Liver (tissue), 8 donors: ENCODE measurements at regions not wholly inside any gene's neighbourhood (a gene's known extent, or its start where the extent isn't known, plus 50 kb on each side); places are given as distances from the start of the nearest gene placed in this dataset.

Source experiments
- DNase-seq: peaks from one replicate; pipeline ENCODE4 v3.0.0-alpha.2; 2017; ENCODE audit warnings: low spot score
- H3K27ac ChIP-seq, 2 donors: one replicate each; pipeline ENCODE4 v1.7.0; 2013; ENCODE audit warnings: inconsistent platforms in 2 of 2, low read length in 2 of 2, control low read depth in 1 of 2, low read depth in 1 of 2, mild to moderate bottlenecking in 1 of 2
- H3K27me3 ChIP-seq, 4 donors: one replicate each; pipeline versions ENCODE4 v1.6.1 to v1.7.0; 2013; ENCODE audit warnings: low read length in 3 of 4, inconsistent platforms in 1 of 4, mild to moderate bottlenecking in 1 of 4, moderate library complexity in 1 of 4; ENCODE audit not compliant: control insufficient read depth in 4 of 4, insufficient read depth in 4 of 4
- H3K36me3 ChIP-seq, 4 donors: one replicate each; pipeline versions ENCODE4 v1.6.1 to v1.7.0; 2013; ENCODE audit warnings: low read length in 3 of 4, mild to moderate bottlenecking in 3 of 4, low read depth in 1 of 4, moderate library complexity in 1 of 4; ENCODE audit not compliant: control insufficient read depth in 4 of 4, insufficient read depth in 3 of 4
- H3K4me1 ChIP-seq, 4 donors: one replicate each; pipeline versions ENCODE4 v1.6.1 to v1.7.0; 2013; ENCODE audit warnings: low read length in 3 of 4, mild to moderate bottlenecking in 3 of 4, moderate library complexity in 1 of 4; ENCODE audit not compliant: control insufficient read depth in 4 of 4, insufficient read depth in 4 of 4
- H3K4me3 ChIP-seq, 3 donors: one replicate each; pipeline versions ENCODE4 v1.6.1 to v1.7.0; 2013; ENCODE audit warnings: low read length in 3 of 3, control low read depth in 1 of 3, low read depth in 1 of 3, mild to moderate bottlenecking in 1 of 3
- H3K9ac ChIP-seq, 2 donors: one replicate each; pipeline ENCODE4 v1.7.0; 2013; ENCODE audit warnings: low read length in 2 of 2, mild to moderate bottlenecking in 2 of 2, moderate library complexity in 2 of 2, control low read depth in 1 of 2, low read depth in 1 of 2
- H3K9me3 ChIP-seq, 4 donors: one replicate each; pipeline versions ENCODE4 v1.6.1 to v1.7.0; 2013; ENCODE audit warnings: low read length in 3 of 4; ENCODE audit not compliant: control insufficient read depth in 4 of 4
- CTCF ChIP-seq: fragments of 150-350 bp; IDR thresholded peaks from 2 replicates; pipeline ENCODE4 v1.5.1; 2017; ENCODE audit warnings: improper control_type of control experiment, low read depth, low read length; ENCODE audit not compliant: missing input control
- EGR1 ChIP-seq, 2 donors: IDR thresholded peaks; 2 replicates each; pipeline ENCODE4 v1.6.1; 2016 to 2018; ENCODE audit warnings: antibody characterized with exemption in 2 of 2, low read depth in 2 of 2
- FOXA1 ChIP-seq: IDR thresholded peaks from 2 replicates; pipeline ENCODE4 v1.6.1; 2016; ENCODE audit warnings: antibody characterized with exemption
- FOXA2 ChIP-seq: IDR thresholded peaks from 2 replicates; pipeline ENCODE4 v1.6.1; 2016; ENCODE audit warnings: antibody characterized with exemption
- GABPA ChIP-seq, 2 donors: IDR thresholded peaks in 1 of 2; conservative IDR thresholded peaks in 1 of 2; 2 replicates each; pipeline ENCODE4 v1.6.1; 2016; ENCODE audit warnings: antibody characterized with exemption in 2 of 2, mild to moderate bottlenecking in 1 of 2, moderate library complexity in 1 of 2
- HNF4A ChIP-seq, 2 donors: conservative IDR thresholded peaks; 2 replicates each; pipeline ENCODE4 v1.6.1; 2016; ENCODE audit warnings: antibody characterized with exemption in 2 of 2, mild to moderate bottlenecking in 2 of 2
- HNF4G ChIP-seq: IDR thresholded peaks from 2 replicates; pipeline ENCODE4 v1.6.1; 2016; ENCODE audit warnings: antibody characterized with exemption
- JUND ChIP-seq, 2 donors: IDR thresholded peaks; 2 replicates each; pipeline ENCODE4 v1.6.1; 2016; ENCODE audit warnings: antibody characterized with exemption in 2 of 2
- NR2F2 ChIP-seq: IDR thresholded peaks from 2 replicates; pipeline ENCODE4 v1.6.1; 2016; ENCODE audit warnings: antibody characterized with exemption
- RAD21 ChIP-seq, 2 donors: IDR thresholded peaks; 2 replicates each; pipeline ENCODE4 v1.6.1; 2016; ENCODE audit warnings: antibody characterized with exemption in 2 of 2, mild to moderate bottlenecking in 2 of 2
- RXRA ChIP-seq, 2 donors: IDR thresholded peaks; 2 replicates each; pipeline ENCODE4 v1.6.1; 2017 to 2018; ENCODE audit warnings: antibody characterized with exemption in 2 of 2, mild to moderate bottlenecking in 1 of 2
- SP1 ChIP-seq: IDR thresholded peaks from 2 replicates; pipeline ENCODE4 v1.6.1; 2018; ENCODE audit warnings: antibody characterized with exemption, mild to moderate bottlenecking
- TAF1 ChIP-seq: conservative IDR thresholded peaks from 2 replicates; pipeline ENCODE4 v1.6.1; 2016; ENCODE audit warnings: antibody characterized with exemption, mild to moderate bottlenecking
- YY1 ChIP-seq: IDR thresholded peaks from 2 replicates; pipeline ENCODE4 v1.6.1; 2016; ENCODE audit warnings: antibody characterized with exemption, mild to moderate bottlenecking
- ZBTB33 ChIP-seq: IDR thresholded peaks from 2 replicates; pipeline ENCODE4 v1.6.1; 2016; ENCODE audit warnings: antibody characterized with exemption
- WGBS: extraction: QIAGEN DNeasy Blood & Tissue Kit; methylation state at CpG from one replicate; pipeline ENCODE4 v1.1.7; 2013; 5-methylcytosine and 5-hydroxymethylcytosine counted together
- TF ChIP-seq, protein P1 (sequence below): IDR thresholded peaks from 2 replicates; pipeline ENCODE4 v1.6.1; 2016; ENCODE audit warnings: antibody characterized with exemption, mild to moderate bottlenecking
- TF ChIP-seq, protein P2 (sequence below): IDR thresholded peaks from 2 replicates; pipeline ENCODE4 v1.6.1; 2016; ENCODE audit warnings: antibody characterized with exemption
- TF ChIP-seq, protein P3 (sequence below): IDR thresholded peaks from 2 replicates; pipeline ENCODE4 v1.6.1; 2016; ENCODE audit warnings: antibody characterized with exemption
- donor health status: healthy.
- donor health status: healthy.
- donor health status: healthy.
- donor health status: healthy.
- donor health status: healthy.

DNA sequence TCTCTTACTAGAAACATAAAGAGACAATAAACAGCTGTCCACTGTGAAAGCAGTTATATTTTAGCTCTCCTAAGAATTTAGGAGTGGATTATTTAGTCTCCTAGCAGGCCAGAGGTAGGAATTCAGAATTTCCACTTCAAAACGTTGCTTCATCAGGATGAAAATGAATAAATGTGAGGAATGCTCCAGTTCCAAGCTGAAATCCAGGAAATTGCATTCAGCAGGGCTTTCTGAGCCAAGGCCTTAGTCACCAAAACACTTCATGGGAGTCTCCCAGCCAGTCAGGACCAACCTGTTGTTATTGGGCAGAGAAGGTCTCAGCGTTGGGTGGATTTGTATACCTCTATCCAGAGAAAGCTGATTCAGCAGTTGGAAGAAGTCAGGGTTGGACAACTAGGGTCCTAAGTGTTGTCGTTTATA lies 1040.3 kb downstream of the TLE1 start:
- Histone ChIP-seq H3K9ac (no peak overlapping the region), H3K27ac (no peak overlapping the region), H3K27me3 (no peaks in the 10 kb centered on the region), H3K36me3 (no peaks in the 10 kb centered on the region), H3K4me1 (no peaks in the 10 kb centered on the region), H3K9me3 (no peaks in the 10 kb centered on the region), H3K4me3 (no peak overlapping the region)
- no peak for DNase-seq
- TF ChIP-seq GABPA (IDR thresholded peaks at IDR 0.05 in 1 of 2, conservative IDR thresholded peaks at IDR 0.05 in 1 of 2) (no peak), JUND (IDR thresholded peaks at IDR 0.05) (peak in 1 of 2 donors; percentile 6)
- 61% methylated on average over 3 of the region's 3 CpGs for WGBS

GRCh38 chr9:80648336-80648735 lies 1041.0 kb downstream of the TLE1 start:
- H3K36me3 ChIP-seq: no peaks in the 10 kb centered on the region
- WGBS: 86% methylated on average over 1 of the region's 1 CpG
- H3K9ac ChIP-seq: no peak overlapping the region
- no peak for DNase-seq
- TF ChIP-seq, protein P1, sequence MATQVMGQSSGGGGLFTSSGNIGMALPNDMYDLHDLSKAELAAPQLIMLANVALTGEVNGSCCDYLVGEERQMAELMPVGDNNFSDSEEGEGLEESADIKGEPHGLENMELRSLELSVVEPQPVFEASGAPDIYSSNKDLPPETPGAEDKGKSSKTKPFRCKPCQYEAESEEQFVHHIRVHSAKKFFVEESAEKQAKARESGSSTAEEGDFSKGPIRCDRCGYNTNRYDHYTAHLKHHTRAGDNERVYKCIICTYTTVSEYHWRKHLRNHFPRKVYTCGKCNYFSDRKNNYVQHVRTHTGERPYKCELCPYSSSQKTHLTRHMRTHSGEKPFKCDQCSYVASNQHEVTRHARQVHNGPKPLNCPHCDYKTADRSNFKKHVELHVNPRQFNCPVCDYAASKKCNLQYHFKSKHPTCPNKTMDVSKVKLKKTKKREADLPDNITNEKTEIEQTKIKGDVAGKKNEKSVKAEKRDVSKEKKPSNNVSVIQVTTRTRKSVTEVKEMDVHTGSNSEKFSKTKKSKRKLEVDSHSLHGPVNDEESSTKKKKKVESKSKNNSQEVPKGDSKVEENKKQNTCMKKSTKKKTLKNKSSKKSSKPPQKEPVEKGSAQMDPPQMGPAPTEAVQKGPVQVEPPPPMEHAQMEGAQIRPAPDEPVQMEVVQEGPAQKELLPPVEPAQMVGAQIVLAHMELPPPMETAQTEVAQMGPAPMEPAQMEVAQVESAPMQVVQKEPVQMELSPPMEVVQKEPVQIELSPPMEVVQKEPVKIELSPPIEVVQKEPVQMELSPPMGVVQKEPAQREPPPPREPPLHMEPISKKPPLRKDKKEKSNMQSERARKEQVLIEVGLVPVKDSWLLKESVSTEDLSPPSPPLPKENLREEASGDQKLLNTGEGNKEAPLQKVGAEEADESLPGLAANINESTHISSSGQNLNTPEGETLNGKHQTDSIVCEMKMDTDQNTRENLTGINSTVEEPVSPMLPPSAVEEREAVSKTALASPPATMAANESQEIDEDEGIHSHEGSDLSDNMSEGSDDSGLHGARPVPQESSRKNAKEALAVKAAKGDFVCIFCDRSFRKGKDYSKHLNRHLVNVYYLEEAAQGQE: no peak
- no peak for TF ChIP-seq EGR1 (IDR thresholded peaks at IDR 0.05; ENCODE audit: low read depth in 2 of 2)
- no peak for TF ChIP-seq FOXA2
- no peak for TF ChIP-seq HNF4G
- no peak for TF ChIP-seq NR2F2
- H3K4me3 ChIP-seq: no peak overlapping the region
- no peaks in the 10 kb centered on the region for H3K27me3 ChIP-seq
- no peak overlapping the region for H3K27ac ChIP-seq
- H3K4me1 ChIP-seq: no peaks in the 10 kb centered on the region
- H3K9me3 ChIP-seq: no peaks in the 10 kb centered on the region

- DNase-seq: no peak
- Histone ChIP-seq H3K27ac (no peak overlapping the region), H3K9me3 (no peaks in the 10 kb centered on the region), H3K27me3 (no peaks in the 10 kb centered on the region), H3K4me1 (no peaks in the 10 kb centered on the region), H3K36me3 (no peaks in the 10 kb centered on the region), H3K4me3 (no peak overlapping the region), H3K9ac (no peak overlapping the region)
- WGBS: 87% methylated on average over 4 of the region's 4 CpGs
- no peak for TF ChIP-seq CTCF
- TF ChIP-seq FOXA2: no peak
- no peak for TF ChIP-seq RAD21 (IDR thresholded peaks at IDR 0.05)
- no peak for TF ChIP-seq HNF4A (conservative IDR thresholded peaks at IDR 0.05)
- no peak for TF ChIP-seq SP1
- no peak for TF ChIP-seq GABPA (IDR thresholded peaks at IDR 0.05 in 1 of 2, conservative IDR thresholded peaks at IDR 0.05 in 1 of 2)
- TF ChIP-seq HNF4G: no peak
- TF ChIP-seq, protein P2, sequence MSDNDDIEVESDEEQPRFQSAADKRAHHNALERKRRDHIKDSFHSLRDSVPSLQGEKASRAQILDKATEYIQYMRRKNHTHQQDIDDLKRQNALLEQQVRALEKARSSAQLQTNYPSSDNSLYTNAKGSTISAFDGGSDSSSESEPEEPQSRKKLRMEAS: no peak
- TF ChIP-seq YY1: no peak
- TF ChIP-seq NR2F2: no peak
- no peak for TF ChIP-seq JUND (IDR thresholded peaks at IDR 0.05)
- no peak for TF ChIP-seq ZBTB33
- TF ChIP-seq, protein P1: no peak
- no peak for TF ChIP-seq RXRA (IDR thresholded peaks at IDR 0.05)
- no peak for TF ChIP-seq TAF1
- TF ChIP-seq FOXA1: no peak
- TF ChIP-seq, protein P3, sequence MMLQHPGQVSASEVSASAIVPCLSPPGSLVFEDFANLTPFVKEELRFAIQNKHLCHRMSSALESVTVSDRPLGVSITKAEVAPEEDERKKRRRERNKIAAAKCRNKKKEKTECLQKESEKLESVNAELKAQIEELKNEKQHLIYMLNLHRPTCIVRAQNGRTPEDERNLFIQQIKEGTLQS: no peak
These were observed 1043.1 kb downstream of the TLE1 start for GRCh38 chr9:80646211-80646610.
